H9 (cell line): ENCODE measurements at regions not wholly inside any gene's neighbourhood (a gene's known extent, or its start where the extent isn't known, plus 50 kb on each side); places are given as distances from the start of the nearest gene placed in this dataset.

Experiments used
- DNase-seq: peaks from one replicate; pipeline ENCODE4 v3.0.0-alpha.2; 2017
- H2AFZ ChIP-seq: one replicate; pipeline ENCODE4 v1.6.1; 2013; ENCODE audit warnings: mild to moderate bottlenecking, low read length, control low read depth, moderate library complexity
- H2AK5ac ChIP-seq: 2 replicates; pipeline ENCODE4 v1.6.1; 2013; ENCODE audit warnings: low read length, control low read depth, mixed read lengths; ENCODE audit not compliant: insufficient read length
- H2BK120ac ChIP-seq: one replicate; pipeline ENCODE4 v1.6.1; 2013; ENCODE audit warnings: low read depth, mild to moderate bottlenecking, low read length, control low read depth, inconsistent platforms; ENCODE audit not compliant: poor library complexity, severe bottlenecking
- H2BK12ac ChIP-seq: 2 replicates; pipeline ENCODE4 v1.6.1; 2013; ENCODE audit warnings: low read length, control low read depth, mixed read lengths, low read depth; ENCODE audit not compliant: insufficient read length
- H2BK15ac ChIP-seq: 2 replicates; pipeline ENCODE4 v1.6.1; 2013; ENCODE audit warnings: low read depth, low read length, control low read depth
- H2BK20ac ChIP-seq: one replicate; pipeline ENCODE4 v1.6.1; 2013; ENCODE audit warnings: low read depth, mild to moderate bottlenecking, low read length, control low read depth, inconsistent platforms; ENCODE audit not compliant: poor library complexity, severe bottlenecking
- H2BK5ac ChIP-seq: 2 replicates; pipeline ENCODE4 v1.6.1; 2013; ENCODE audit warnings: low read length, control low read depth, mixed read lengths; ENCODE audit not compliant: insufficient read length
- H3K14ac ChIP-seq: 2 replicates; pipeline ENCODE4 v1.6.1; 2013; ENCODE audit warnings: low read length, control low read depth; ENCODE audit not compliant: insufficient read depth
- H3K18ac ChIP-seq: 2 replicates; pipeline ENCODE4 v1.6.1; 2013; ENCODE audit warnings: low read depth, mild to moderate bottlenecking, mixed read lengths, low read length, control low read depth; ENCODE audit not compliant: insufficient read length
- H3K23ac ChIP-seq: 2 replicates; pipeline ENCODE4 v1.6.1; 2013; ENCODE audit warnings: low read length, control low read depth, mixed read lengths, low read depth; ENCODE audit not compliant: insufficient read length
- H3K23me2 ChIP-seq: 2 replicates; pipeline ENCODE4 v1.6.1; 2013; ENCODE audit warnings: low read depth, mild to moderate bottlenecking, mixed read lengths, low read length, control low read depth; ENCODE audit not compliant: insufficient read length, poor library complexity, severe bottlenecking
- H3K27ac ChIP-seq: 2 replicates; pipeline ENCODE4 v1.5.1; 2013; ENCODE audit warnings: low read length, control low read depth, mixed read lengths, low read depth; ENCODE audit not compliant: insufficient read length
- H3K27me3 ChIP-seq: 2 replicates; pipeline ENCODE4 v1.6.1; 2013; ENCODE audit warnings: low read length, control low read depth, inconsistent platforms; ENCODE audit not compliant: insufficient read depth
- H3K4ac ChIP-seq: 2 replicates; pipeline ENCODE4 v1.6.1; 2013; ENCODE audit warnings: low read depth, mild to moderate bottlenecking, control low read depth, inconsistent platforms, low read length, moderate library complexity
- H3K4me1 ChIP-seq: 2 replicates; pipeline ENCODE4 v1.6.1; 2013; ENCODE audit warnings: low read length, control low read depth, inconsistent platforms; ENCODE audit not compliant: insufficient read depth
- H3K4me2 ChIP-seq: 2 replicates; pipeline ENCODE4 v1.6.1; 2013; ENCODE audit warnings: low read length, control low read depth, mixed read lengths; ENCODE audit not compliant: insufficient read length, insufficient read depth
- H3K56ac ChIP-seq: 2 replicates; pipeline ENCODE4 v1.6.1; 2013; ENCODE audit warnings: low read depth, mild to moderate bottlenecking, mixed read lengths, low read length, control low read depth; ENCODE audit not compliant: insufficient read length
- H3K79me1 ChIP-seq: 2 replicates; pipeline ENCODE4 v1.6.1; 2013; ENCODE audit warnings: low read depth, mild to moderate bottlenecking, moderate library complexity, low read length, control low read depth, inconsistent platforms; ENCODE audit not compliant: insufficient read depth, poor library complexity, severe bottlenecking
- H3K79me2 ChIP-seq: 2 replicates; pipeline ENCODE4 v1.6.1; 2013; ENCODE audit warnings: low read length, control low read depth, inconsistent platforms; ENCODE audit not compliant: insufficient read depth
- H3K9ac ChIP-seq: 2 replicates; pipeline ENCODE4 v1.6.1; 2013; ENCODE audit warnings: low read length, control low read depth, mixed read lengths; ENCODE audit not compliant: insufficient read length; ENCODE audit errors: extremely low read depth
- H3K9me3 ChIP-seq: one replicate; pipeline ENCODE4 v1.6.1; 2013; ENCODE audit warnings: low read depth, low read length, inconsistent platforms; ENCODE audit not compliant: control insufficient read depth
- H3T11ph ChIP-seq: one replicate; pipeline ENCODE4 v1.6.1; 2013; ENCODE audit warnings: mild to moderate bottlenecking, low read length, control low read depth, inconsistent platforms
- H4K20me1 ChIP-seq: one replicate; pipeline ENCODE4 v1.6.1; 2013; ENCODE audit not compliant: control insufficient read depth, insufficient read length, insufficient read depth
- H4K5ac ChIP-seq: 2 replicates; pipeline ENCODE4 v1.6.1; 2013; ENCODE audit warnings: low read depth, mild to moderate bottlenecking, mixed read lengths, low read length, control low read depth; ENCODE audit not compliant: insufficient read length
- H4K8ac ChIP-seq: replicated peaks from 2 replicates; pipeline ENCODE4 v1.6.1; 2013; ENCODE audit warnings: low read length, control low read depth, mixed read lengths, low read depth; ENCODE audit not compliant: insufficient read length
- H4K91ac ChIP-seq: 2 replicates; pipeline ENCODE4 v1.6.1; 2013; ENCODE audit warnings: low read depth, mild to moderate bottlenecking, moderate library complexity, mixed read lengths, low read length, control low read depth; ENCODE audit not compliant: insufficient read length
- H3K27ac Mint-ChIP-seq, 3 experiments: 2 replicates in 2 of 3; 3 replicates in 1 of 3; pipeline ENCODE4 v1.8.0; 2020 to 2021; ENCODE audit warnings: mixed read lengths in 3 of 3, mild to moderate bottlenecking in 1 of 3, moderate library complexity in 1 of 3
- H3K27me3 Mint-ChIP-seq: 2 replicates; pipeline ENCODE4 v1.8.0; 2021; ENCODE audit warnings: low read depth, mild to moderate bottlenecking, moderate library complexity, mixed read lengths
- H3K36me3 Mint-ChIP-seq, 3 experiments: 2 replicates in 2 of 3; 3 replicates in 1 of 3; pipeline ENCODE4 v1.8.0; 2020 to 2021; ENCODE audit warnings: low read depth in 3 of 3, mixed read lengths in 3 of 3; ENCODE audit not compliant: insufficient read depth in 1 of 3
- H3K4me1 Mint-ChIP-seq, 2 experiments: 2 replicates each; pipeline ENCODE4 v1.8.0; 2020; ENCODE audit warnings: mixed read lengths in 2 of 2
- H3K4me3 Mint-ChIP-seq, 2 experiments: 2 replicates in 1 of 2; 3 replicates in 1 of 2; pipeline ENCODE4 v1.8.0; 2020 to 2021; ENCODE audit warnings: mild to moderate bottlenecking in 2 of 2, mixed read lengths in 2 of 2, moderate library complexity in 1 of 2
- H3K9me3 Mint-ChIP-seq, 2 experiments: 2 replicates in 1 of 2; 3 replicates in 1 of 2; pipeline ENCODE4 v1.8.0; 2020; ENCODE audit warnings: mild to moderate bottlenecking in 2 of 2, mixed read lengths in 2 of 2, moderate library complexity in 1 of 2
- WGBS: extraction: QIAGEN DNeasy Blood & Tissue Kit; methylation state at CpG from one replicate; pipeline ENCODE4 v1.1.7; 2013; ENCODE audit warnings: missing lambda C conversion rate, low lambda C conversion rate, mixed read lengths; ENCODE audit not compliant: insufficient read length; ENCODE audit errors: extremely low coverage; 5-methylcytosine and 5-hydroxymethylcytosine counted together
- TF ChIP-seq, protein P1 (sequence below): fragments of 200-600 bp; sonication (generic); conservative IDR thresholded peaks from 3 replicates; pipeline ENCODE4 v1.8.0; 2021; ENCODE audit warnings: antibody characterized with exemption, mild to moderate bottlenecking

GRCh38 chr18:980586-980985, 75.9 kb downstream of the ADCYAP1 start:
- H3T11ph ChIP-seq, result no peak overlapping the region
- H4K91ac ChIP-seq, result no peak overlapping the region
- no peak overlapping the region for H2BK20ac ChIP-seq
- H2BK15ac ChIP-seq, result no peak overlapping the region
- no peaks in the 10 kb centered on the region for H3K27me3 ChIP-seq
- no peak overlapping the region for H3K4me3 Mint-ChIP-seq
- H2BK5ac ChIP-seq, result no peak overlapping the region
- H3K4me1 Mint-ChIP-seq, result peaks cover 3 to 13% of the 10 kb centered on the region in 2 experiments
- TF ChIP-seq, protein P1, sequence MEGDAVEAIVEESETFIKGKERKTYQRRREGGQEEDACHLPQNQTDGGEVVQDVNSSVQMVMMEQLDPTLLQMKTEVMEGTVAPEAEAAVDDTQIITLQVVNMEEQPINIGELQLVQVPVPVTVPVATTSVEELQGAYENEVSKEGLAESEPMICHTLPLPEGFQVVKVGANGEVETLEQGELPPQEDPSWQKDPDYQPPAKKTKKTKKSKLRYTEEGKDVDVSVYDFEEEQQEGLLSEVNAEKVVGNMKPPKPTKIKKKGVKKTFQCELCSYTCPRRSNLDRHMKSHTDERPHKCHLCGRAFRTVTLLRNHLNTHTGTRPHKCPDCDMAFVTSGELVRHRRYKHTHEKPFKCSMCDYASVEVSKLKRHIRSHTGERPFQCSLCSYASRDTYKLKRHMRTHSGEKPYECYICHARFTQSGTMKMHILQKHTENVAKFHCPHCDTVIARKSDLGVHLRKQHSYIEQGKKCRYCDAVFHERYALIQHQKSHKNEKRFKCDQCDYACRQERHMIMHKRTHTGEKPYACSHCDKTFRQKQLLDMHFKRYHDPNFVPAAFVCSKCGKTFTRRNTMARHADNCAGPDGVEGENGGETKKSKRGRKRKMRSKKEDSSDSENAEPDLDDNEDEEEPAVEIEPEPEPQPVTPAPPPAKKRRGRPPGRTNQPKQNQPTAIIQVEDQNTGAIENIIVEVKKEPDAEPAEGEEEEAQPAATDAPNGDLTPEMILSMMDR, result no peak
- no peaks in the 10 kb centered on the region; the same call in 1 of the 2 replicates for H3K79me2 ChIP-seq
- peaks cover 26 to 33% of the 10 kb centered on the region in 2 experiments for H3K9me3 Mint-ChIP-seq
- no peak overlapping the region for H2BK12ac ChIP-seq
- no peak overlapping the region for H2BK120ac ChIP-seq
- no peak for DNase-seq
- H3K23me2 ChIP-seq, result peaks cover 3% of the 10 kb centered on the region
- no peak overlapping the region for H3K18ac ChIP-seq
- no peak overlapping the region for H3K4ac ChIP-seq
- no peaks in the 10 kb centered on the region; the same call in 1 of the 2 replicates for H3K4me1 ChIP-seq
- H3K27ac ChIP-seq, result no peak overlapping the region
- H4K8ac ChIP-seq, result no peak overlapping the region
- no peak overlapping the region for H3K4me2 ChIP-seq
- no peaks in the 10 kb centered on the region for H4K20me1 ChIP-seq
- H2AFZ ChIP-seq, result no peak overlapping the region
- H3K56ac ChIP-seq, result no peak overlapping the region
- H3K27me3 Mint-ChIP-seq, result peaks cover 9% of the 10 kb centered on the region
- no peak overlapping the region for H2AK5ac ChIP-seq
- H3K14ac ChIP-seq, result no peak overlapping the region
- no peak overlapping the region for H3K27ac Mint-ChIP-seq
- no peak overlapping the region for H3K9ac ChIP-seq
- no peaks in the 10 kb centered on the region for H3K9me3 ChIP-seq
- H3K23ac ChIP-seq, result no peak overlapping the region
- peaks cover 20 to 30% (median 27%) of the 10 kb centered on the region in 3 experiments for H3K36me3 Mint-ChIP-seq
- no peak overlapping the region for H4K5ac ChIP-seq
- H3K79me1 ChIP-seq, result no peaks in the 10 kb centered on the region
- no CpG with 5 or more reads among the region's 4 CpGs for WGBS
